HepG2 (cell line): ENCODE measurements at regions not wholly inside any gene's neighbourhood (a gene's known extent, or its start where the extent isn't known, plus 50 kb on each side); places are given as distances from the start of the nearest gene placed in this dataset.
"Not testable (repeated sequence)": the region's sequence is repeated elsewhere in the genome, so short reads cannot be mapped to it uniquely, and the experiment has no call there.

ENCODE experiments used
- ATAC-seq: fragments of 200-7000 bp; cut with Tn5 transposase; 3 replicates; pipeline ENCODE4 v1.9.1; 2020; ENCODE audit warnings: mild to moderate bottlenecking, moderate library complexity
- BruUV-seq: library from RNA; stranded (reverse); fragments of 400-500 nt; replicated peaks from 2 replicates; lab custom pipeline; 2021; lab: Mats Ljungman, UMichigan
- CTCF ChIA-PET: fragments of 300-600 bp; formaldehyde crosslinking; extraction: SDS; loops from one replicate; lab custom pipeline; 2021; ENCODE audit warnings: low total read pairs, inconsistent platforms, low intra/inter-chr PET ratio; lab: Yijun Ruan, JAX
- POLR2A ChIA-PET: fragments of 350-600 bp; sonication (Branson Sonifier 250); formaldehyde crosslinking; loops from one replicate; lab custom pipeline; 2020; ENCODE audit warnings: antibody characterized with exemption, inconsistent platforms; lab: Yijun Ruan, JAX
- DNase-seq: peaks from one replicate; pipeline ENCODE4 v3.0.0-alpha.2; 2015; ENCODE audit warnings: low spot score
- FAIRE-seq: peaks from 3 replicates; lab custom pipeline; 2011; peaks lifted over from hg19 to GRCh38; lab: Jason Lieb, UNC
- H2AFZ ChIP-seq: one replicate; pipeline ENCODE4 v1.6.1; 2011; ENCODE audit warnings: low read length, inconsistent platforms
- H3K27ac ChIP-seq: fragments of 300-600 bp; 3 replicates; pipeline ENCODE4 v1.8.0; 2011; ENCODE audit warnings: mixed run types, mild to moderate bottlenecking, mixed read lengths, low read length, inconsistent platforms; ENCODE audit not compliant: insufficient read depth; ENCODE audit errors: extremely low read length
- H3K27me3 ChIP-seq, 2 experiments: fragments of 200-600 bp in 1 of 2; 2 replicates in 1 of 2; 3 replicates in 1 of 2; pipeline versions ENCODE4 v1.6.0 to v1.8.0; 2011; ENCODE audit warnings: low read length in 2 of 2, mild to moderate bottlenecking in 2 of 2, moderate library complexity in 2 of 2, inconsistent platforms in 1 of 2; ENCODE audit not compliant: insufficient read depth in 2 of 2, control insufficient read depth in 1 of 2
- H3K36me3 ChIP-seq, 2 experiments: fragments of 200-600 bp in 1 of 2; replicated peaks in 1 of 2; 2 replicates in 1 of 2; 3 replicates in 1 of 2; pipeline versions ENCODE4 v1.5.1 to v1.8.0; 2011; ENCODE audit warnings: low read length in 2 of 2, inconsistent platforms in 1 of 2; ENCODE audit not compliant: insufficient read depth in 2 of 2, control insufficient read depth in 1 of 2
- H3K4me1 ChIP-seq: 2 replicates; pipeline ENCODE4 v1.5.1; 2012; ENCODE audit warnings: low read length, inconsistent platforms; ENCODE audit not compliant: insufficient read depth
- H3K4me2 ChIP-seq: 2 replicates; pipeline ENCODE4 v1.6.0; 2011; ENCODE audit warnings: low read depth, low read length, inconsistent platforms
- H3K4me3 ChIP-seq, 3 experiments: fragments of 200-600 bp in 1 of 3; sonication (generic), shearing (Covaris generic) in 1 of 3; replicated peaks in 1 of 3; 2 replicates each; pipeline ENCODE4 v1.5.1; 2011 to 2016; ENCODE audit warnings: low read length in 3 of 3, inconsistent platforms in 2 of 3, low read depth in 2 of 3, mild to moderate bottlenecking in 2 of 3, control low read depth in 1 of 3, mixed read lengths in 1 of 3; ENCODE audit not compliant: insufficient read depth in 1 of 3
- H3K79me2 ChIP-seq: one replicate; pipeline ENCODE4 v1.6.1; 2011; ENCODE audit warnings: low read length, inconsistent platforms; ENCODE audit not compliant: insufficient read depth
- H3K9ac ChIP-seq: 2 replicates; pipeline ENCODE4 v1.6.0; 2011; ENCODE audit warnings: mild to moderate bottlenecking, low read depth, low read length, inconsistent platforms; ENCODE audit not compliant: insufficient read depth
- H3K9me3 ChIP-seq: 2 replicates; pipeline ENCODE4 v1.5.1; 2012; ENCODE audit warnings: mild to moderate bottlenecking, low read length
- H4K20me1 ChIP-seq: 2 replicates; pipeline ENCODE4 v1.6.0; 2011; ENCODE audit warnings: inconsistent platforms, mild to moderate bottlenecking, low read length, moderate library complexity; ENCODE audit not compliant: insufficient read depth
- ELF4 ChIP-seq: sonication (generic); formaldehyde crosslinking; IDR thresholded peaks from 2 replicates; pipeline ENCODE4 v1.5.0; 2020; ENCODE audit warnings: missing genetic modification reagents, mild to moderate bottlenecking, moderate library complexity, borderline replicate concordance
- FOXA3 ChIP-seq: IDR thresholded peaks from 2 replicates; pipeline ENCODE4 v1.6.1; 2016; ENCODE audit warnings: missing genetic modification reagents, missing compliant biosample characterization
- GZF1 ChIP-seq: sonication (generic); formaldehyde crosslinking; IDR thresholded peaks from 2 replicates; pipeline ENCODE4 v1.5.1; 2020; ENCODE audit warnings: mild to moderate bottlenecking, missing genetic modification reagents
- IKZF1 ChIP-seq: fragments of 450-650 bp; IDR thresholded peaks from 2 replicates; pipeline ENCODE4 v1.7.1; 2016
- KLF11 ChIP-seq: IDR thresholded peaks from 2 replicates; pipeline ENCODE4 v1.6.1; 2016; ENCODE audit warnings: missing compliant biosample characterization
- NR1H2 ChIP-seq: sonication (generic); formaldehyde crosslinking; IDR thresholded peaks from 2 replicates; pipeline ENCODE4 v1.8.1; 2022; ENCODE audit warnings: low read depth, missing genetic modification reagents, borderline replicate concordance
- PAF1 ChIP-seq: IDR thresholded peaks from 2 replicates; pipeline ENCODE4 v1.6.1; 2016; ENCODE audit warnings: missing genetic modification reagents, missing compliant biosample characterization
- SMAD9 ChIP-seq: sonication (generic); formaldehyde crosslinking; IDR thresholded peaks from 2 replicates; pipeline ENCODE4 v1.5.1; 2020; ENCODE audit warnings: mild to moderate bottlenecking, missing genetic modification reagents
- SP2 ChIP-seq: sonication (generic); formaldehyde crosslinking; IDR thresholded peaks from 2 replicates; pipeline ENCODE4 v1.5.1; 2020; ENCODE audit warnings: mild to moderate bottlenecking, missing genetic modification reagents
- ZNF30 ChIP-seq: sonication (generic); formaldehyde crosslinking; IDR thresholded peaks from 2 replicates; pipeline ENCODE4 v1.5.0; 2020; ENCODE audit warnings: mild to moderate bottlenecking, missing genetic modification reagents
- ZNF513 ChIP-seq: sonication (generic); formaldehyde crosslinking; conservative IDR thresholded peaks from 2 replicates; pipeline ENCODE4 v1.5.0; 2020; ENCODE audit warnings: missing genetic modification reagents
- ZNF570 ChIP-seq: sonication (generic); formaldehyde crosslinking; IDR thresholded peaks from 2 replicates; pipeline ENCODE4 v1.4.0; 2020; ENCODE audit warnings: mild to moderate bottlenecking, missing genetic modification reagents, borderline replicate concordance
- ZNF572 ChIP-seq: sonication (generic); formaldehyde crosslinking; IDR thresholded peaks from 2 replicates; pipeline ENCODE4 v1.5.1; 2020; ENCODE audit warnings: mild to moderate bottlenecking, missing genetic modification reagents
- WGBS: methylation state at CpG from one replicate; pipeline ENCODE4 v1.1.6; 2017; ENCODE audit warnings: low lambda C conversion rate; 5-methylcytosine and 5-hydroxymethylcytosine counted together
- in situ Hi-C: cut with HindIII; loops from 2 replicates; pipeline ENCODE4 v1.10.0; 2017; ENCODE audit warnings: low pct_unique_long_range_greater_than_20kb; ENCODE audit not compliant: extremely low pct_ligation_motif_present
- intact Hi-C: fragments of 100-400 bp; cut with micrococcal nuclease; formaldehyde crosslinking; loops from one replicate; pipeline ENCODE4 v1.10.0; 2022; ENCODE audit not compliant: unreplicated experiment

DNA sequence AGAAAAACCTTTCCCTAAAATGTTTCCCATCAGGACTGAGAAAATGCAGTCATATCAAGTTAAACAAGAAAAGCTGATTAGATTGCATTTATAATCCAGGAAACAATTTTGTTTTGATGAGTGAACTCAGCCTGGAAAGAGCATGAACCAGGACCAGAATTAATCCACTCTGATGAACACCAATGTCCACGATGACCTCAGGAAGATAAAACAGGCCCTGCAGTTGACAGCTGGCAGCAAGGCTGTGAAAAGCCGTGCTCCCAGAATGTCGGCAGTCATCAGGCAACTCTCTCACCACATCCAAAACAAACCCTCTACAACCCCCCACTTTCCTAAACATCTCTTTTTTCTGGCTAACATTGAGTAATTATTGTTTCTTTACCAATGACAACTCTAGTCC, 74.0 kb upstream of the PROKR2 start:
- in situ Hi-C loops, result no loop called here
- POLR2A ChIA-PET, result no interaction called here
- 2% methylated on average over 3 of the region's 3 CpGs for WGBS

GRCh38 chr20:5386846-5387245, 70.1 kb upstream of the PROKR2 start:
- H3K4me1 ChIP-seq, H4K20me1 ChIP-seq, ATAC-seq, H3K36me3 ChIP-seq, H3K9me3 ChIP-seq, H2AFZ ChIP-seq, H3K4me3 ChIP-seq, FAIRE-seq, DNase-seq, CTCF ChIA-PET, BruUV-seq, in situ Hi-C loops, H3K79me2 ChIP-seq, H3K4me2 ChIP-seq, H3K9ac ChIP-seq, intact Hi-C loops, H3K27me3 ChIP-seq, H3K27ac ChIP-seq, POLR2A ChIA-PET: not testable (repeated sequence)
- 4% methylated on average over 3 of the region's 3 CpGs for WGBS

More for the DNA sequence above, 74.0 kb upstream of the PROKR2 start:
- no peak overlapping the region for H3K9ac ChIP-seq
- H3K27me3 ChIP-seq, result peaks cover 0 to 12% of the 10 kb centered on the region in 2 experiments; a peak in 1 of 5 replicates
- H3K4me1 ChIP-seq, result no peaks in the 10 kb centered on the region
- intact Hi-C loops, result no loop called here
- no peak overlapping the region for H3K4me3 ChIP-seq
- H4K20me1 ChIP-seq, result no peaks in the 10 kb centered on the region
- no peak overlapping the region for H2AFZ ChIP-seq
- CTCF ChIA-PET, result no interaction called here
- no peaks in the 10 kb centered on the region for H3K79me2 ChIP-seq
- BruUV-seq, result no TSS peak
- FAIRE-seq (no peak), ATAC-seq (no peak)
- no peaks in the 10 kb centered on the region for H3K9me3 ChIP-seq
- H3K4me2 ChIP-seq, result no peak overlapping the region
- no peak overlapping the region for H3K27ac ChIP-seq
- TF ChIP-seq NR1H2 (CRISPR knock-in tag) (no peak), ZNF572 (CRISPR knock-in tag) (no peak), PAF1 (CRISPR knock-in tag) (no peak), ZNF570 (CRISPR knock-in tag) (no peak), ELF4 (CRISPR knock-in tag) (no peak), SMAD9 (CRISPR knock-in tag) (no peak), GZF1 (CRISPR knock-in tag) (no peak), SP2 (CRISPR knock-in tag) (no peak), ZNF513 (CRISPR knock-in tag) (no peak), KLF11 (CRISPR knock-in tag) (no peak), FOXA3 (CRISPR knock-in tag) (no peak), ZNF30 (CRISPR knock-in tag) (no peak), IKZF1 (no peak)
- TF ChIP-seq, all 625 proteins: peak for 0
- H3K36me3 ChIP-seq, result no peaks in the 10 kb centered on the region
- no peak for DNase-seq

- FAIRE-seq, H3K9me3 ChIP-seq, in situ Hi-C loops, H3K4me2 ChIP-seq, CTCF ChIA-PET, H3K9ac ChIP-seq, H2AFZ ChIP-seq, DNase-seq, H3K36me3 ChIP-seq, H3K79me2 ChIP-seq, BruUV-seq, H3K4me3 ChIP-seq, intact Hi-C loops, ATAC-seq, H3K27me3 ChIP-seq, H3K4me1 ChIP-seq, H3K27ac ChIP-seq, H4K20me1 ChIP-seq, POLR2A ChIA-PET: not testable (repeated sequence)
- 29% methylated on average over 7 of the region's 7 CpGs for WGBS
Observed at GRCh38 chr20:5381527-5381926, 64.8 kb upstream of the PROKR2 start.
